ENCODE measurements at regions not wholly inside any gene's neighbourhood (a gene's known extent, or its start where the extent isn't known, plus 50 kb on each side); places are given as distances from the start of the nearest gene placed in this dataset.

GRCh38 chr1:163271535-163271934 lies 50.2 kb upstream of the NUF2 start:
- no peak for DNase-seq (ENCODE audit: low spot score)
- Histone ChIP-seq H3K4me1 (ENCODE audit: control insufficient read depth in 1 of 2, low read depth in 2 of 2) (peaks cover 5 to 10% of the 10 kb centered on the region in 2 donors), H3K27me3 (replicated peaks; ENCODE audit: insufficient read depth) (no peaks in the 10 kb centered on the region), H3K36me3 (no peaks in the 10 kb centered on the region), H3K9me3 (no peaks in the 10 kb centered on the region), H3K27ac (no peak overlapping the region), H3K4me3 (no peak overlapping the region)
- ATAC-seq (ENCODE audit: insufficient number of reproducible peaks, low FRiP score, low read depth): no peak
- TF ChIP-seq, protein P1, sequence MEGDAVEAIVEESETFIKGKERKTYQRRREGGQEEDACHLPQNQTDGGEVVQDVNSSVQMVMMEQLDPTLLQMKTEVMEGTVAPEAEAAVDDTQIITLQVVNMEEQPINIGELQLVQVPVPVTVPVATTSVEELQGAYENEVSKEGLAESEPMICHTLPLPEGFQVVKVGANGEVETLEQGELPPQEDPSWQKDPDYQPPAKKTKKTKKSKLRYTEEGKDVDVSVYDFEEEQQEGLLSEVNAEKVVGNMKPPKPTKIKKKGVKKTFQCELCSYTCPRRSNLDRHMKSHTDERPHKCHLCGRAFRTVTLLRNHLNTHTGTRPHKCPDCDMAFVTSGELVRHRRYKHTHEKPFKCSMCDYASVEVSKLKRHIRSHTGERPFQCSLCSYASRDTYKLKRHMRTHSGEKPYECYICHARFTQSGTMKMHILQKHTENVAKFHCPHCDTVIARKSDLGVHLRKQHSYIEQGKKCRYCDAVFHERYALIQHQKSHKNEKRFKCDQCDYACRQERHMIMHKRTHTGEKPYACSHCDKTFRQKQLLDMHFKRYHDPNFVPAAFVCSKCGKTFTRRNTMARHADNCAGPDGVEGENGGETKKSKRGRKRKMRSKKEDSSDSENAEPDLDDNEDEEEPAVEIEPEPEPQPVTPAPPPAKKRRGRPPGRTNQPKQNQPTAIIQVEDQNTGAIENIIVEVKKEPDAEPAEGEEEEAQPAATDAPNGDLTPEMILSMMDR (IDR thresholded peaks at IDR 0.05): no peak

Data from thoracic aorta (tissue), 2 donors.